HEK293T (cell line): ENCODE measurements at regions not wholly inside any gene's neighbourhood (a gene's known extent, or its start where the extent isn't known, plus 50 kb on each side); places are given as distances from the start of the nearest gene placed in this dataset.

Source experiments
- CTCF ChIA-PET: fragments of 350-600 bp; formaldehyde crosslinking; extraction: SDS; loops from one replicate; lab custom pipeline; 2021; ENCODE audit warnings: antibody characterized with exemption, inconsistent platforms; lab: Yijun Ruan, JAX
- POLR2A ChIA-PET: fragments of 350-600 bp; formaldehyde crosslinking; extraction: SDS; loops from one replicate; lab custom pipeline; 2020; ENCODE audit warnings: antibody characterized with exemption, inconsistent platforms; lab: Yijun Ruan, JAX
- DNase-seq: peaks from one replicate; pipeline ENCODE4 v3.0.0; 2012; ENCODE audit warnings: mixed read lengths; ENCODE audit errors: extremely low spot score
- ARNT ChIP-seq: fragments of 450-650 bp; IDR thresholded peaks from 2 replicates; pipeline ENCODE4 v1.6.1; 2017; ENCODE audit warnings: mild to moderate bottlenecking
- BHLHE40 ChIP-seq: fragments of 450-650 bp; IDR thresholded peaks from 2 replicates; pipeline ENCODE4 v1.6.1; 2016; ENCODE audit warnings: mild to moderate bottlenecking, moderate library complexity, borderline replicate concordance
- CTBP1 ChIP-seq: fragments of 450-650 bp; IDR thresholded peaks from 2 replicates; pipeline ENCODE4 v1.6.1; 2016; ENCODE audit warnings: borderline replicate concordance
- ELF4 ChIP-seq: fragments of 450-650 bp; IDR thresholded peaks from 2 replicates; pipeline ENCODE4 v1.6.1; 2017; ENCODE audit warnings: antibody characterized with exemption
- FOXA1 ChIP-seq: fragments of 450-650 bp; IDR thresholded peaks from 2 replicates; pipeline ENCODE4 v1.6.1; 2016; ENCODE audit warnings: mild to moderate bottlenecking
- FOXK2 ChIP-seq: fragments of 450-650 bp; IDR thresholded peaks from 2 replicates; pipeline ENCODE4 v1.6.1; 2016; ENCODE audit warnings: mild to moderate bottlenecking
- FOXM1 ChIP-seq: fragments of 450-650 bp; IDR thresholded peaks from 2 replicates; pipeline ENCODE4 v1.6.1; 2017; ENCODE audit warnings: mild to moderate bottlenecking, borderline replicate concordance
- HDGF ChIP-seq: fragments of 450-650 bp; IDR thresholded peaks from 2 replicates; pipeline ENCODE4 v1.6.1; 2017; ENCODE audit warnings: antibody characterized with exemption, borderline replicate concordance
- L3MBTL2 ChIP-seq: fragments of 450-650 bp; conservative IDR thresholded peaks from 2 replicates; pipeline ENCODE4 v1.6.1; 2016; ENCODE audit warnings: mild to moderate bottlenecking
- LEF1 ChIP-seq: fragments of 450-650 bp; IDR thresholded peaks from 2 replicates; pipeline ENCODE4 v1.6.1; 2017; ENCODE audit warnings: mild to moderate bottlenecking, borderline replicate concordance
- NFRKB ChIP-seq: fragments of 450-650 bp; IDR thresholded peaks from 2 replicates; pipeline ENCODE4 v1.6.1; 2016; ENCODE audit warnings: mild to moderate bottlenecking, moderate library complexity
- PKNOX1 ChIP-seq: fragments of 450-650 bp; IDR thresholded peaks from 2 replicates; pipeline ENCODE4 v1.6.1; 2016
- SP1 ChIP-seq: fragments of 450-650 bp; IDR thresholded peaks from 2 replicates; pipeline ENCODE4 v1.6.1; 2017
- SUZ12 ChIP-seq: fragments of 450-650 bp; IDR thresholded peaks from 2 replicates; pipeline ENCODE4 v1.6.1; 2016; ENCODE audit warnings: mild to moderate bottlenecking
- TARDBP ChIP-seq: fragments of 450-650 bp; IDR thresholded peaks from 2 replicates; pipeline ENCODE4 v1.6.1; 2016
- ZNF384 ChIP-seq: fragments of 450-650 bp; IDR thresholded peaks from 2 replicates; pipeline ENCODE4 v1.6.1; 2016

- CTCF ChIA-PET = no interaction called here
- POLR2A ChIA-PET = no interaction called here
- TF ChIP-seq SP1 = no peak
- DNase-seq = no peak
Observed at GRCh38 chr4:136203199-136203598, 1329.1 kb downstream of the PCDH18 start.

- ChIA-PET POLR2A (no interaction called here), CTCF (no interaction called here)
- no peak for TF ChIP-seq SUZ12
- no peak for TF ChIP-seq FOXM1
- no peak for DNase-seq
Observed at GRCh38 chr4:136198358-136198757, 1333.9 kb downstream of the PCDH18 start.

- no peak for TF ChIP-seq LEF1
- no peak for TF ChIP-seq FOXA1
- TF ChIP-seq PKNOX1 = no peak
- no peak for TF ChIP-seq ARNT
- no peak for TF ChIP-seq SUZ12
- no peak for TF ChIP-seq TARDBP
- no peak for DNase-seq
- ChIA-PET POLR2A (no interaction called here), CTCF (no interaction called here)
Observed at GRCh38 chr4:136194962-136195361, 1337.3 kb downstream of the PCDH18 start.

- DNase-seq = no peak
- TF ChIP-seq FOXM1 (no peak), NFRKB (no peak), ZNF384 (no peak), TARDBP (no peak), BHLHE40 (no peak), SUZ12 (no peak), ELF4 (no peak), L3MBTL2 (no peak), PKNOX1 (no peak), FOXK2 (no peak), SP1 (no peak)
- CTCF ChIA-PET = no interaction called here
- POLR2A ChIA-PET = no interaction called here
Observed at GRCh38 chr4:136186650-136187049, 1345.6 kb downstream of the PCDH18 start.

- CTCF ChIA-PET = no interaction called here
- POLR2A ChIA-PET = interaction anchor here (0.7 kb wide), 1 partner anchor 11 kb away, joined by 3 read pairs; no protein-coding TSS in a partner anchor
- no peak for DNase-seq
- TF ChIP-seq ARNT (no peak), NFRKB (no peak), ZNF384 (no peak), SP1 (no peak), CTBP1 (no peak), FOXA1 (no peak), PKNOX1 (no peak), BHLHE40 (no peak), HDGF (no peak), L3MBTL2 (no peak), TARDBP (no peak), SUZ12 (no peak), FOXM1 (no peak), FOXK2 (no peak), ELF4 (no peak)
Observed at GRCh38 chr4:136183513-136183912, 1348.8 kb downstream of the PCDH18 start.

GRCh38 chr4:136156947-136157346, 1375.3 kb downstream of the PCDH18 start:
- TF ChIP-seq HDGF = no peak
- no peak for TF ChIP-seq FOXA1
- TF ChIP-seq ZNF384 = no peak
- TF ChIP-seq SP1 = no peak
- TF ChIP-seq PKNOX1 = no peak
- no peak for TF ChIP-seq L3MBTL2
- no peak for TF ChIP-seq LEF1
- TF ChIP-seq SUZ12 = no peak
- TF ChIP-seq ARNT = no peak
- no peak for TF ChIP-seq BHLHE40
- TF ChIP-seq FOXK2 = no peak
- TF ChIP-seq NFRKB = no peak
- TF ChIP-seq CTBP1 = no peak
- TF ChIP-seq FOXM1 = no peak
- TF ChIP-seq ELF4 = no peak
- TF ChIP-seq TARDBP = no peak
- CTCF ChIA-PET = no interaction called here
- POLR2A ChIA-PET = no interaction called here
- no peak for DNase-seq

GRCh38 chr4:136150046-136150445, 1382.2 kb downstream of the PCDH18 start:
- TF ChIP-seq LEF1 = no peak
- no peak for TF ChIP-seq ZNF384
- no peak for TF ChIP-seq L3MBTL2
- no peak for TF ChIP-seq FOXK2
- no peak for DNase-seq
- ChIA-PET POLR2A (no interaction called here), CTCF (no interaction called here)
